ENCODE measurements at regions not wholly inside any gene's neighbourhood (a gene's known extent, or its start where the extent isn't known, plus 50 kb on each side); places are given as distances from the start of the nearest gene placed in this dataset.
A peak's percentile ranks its signal among the peaks of the same experiment; 100 is the strongest.

DNA sequence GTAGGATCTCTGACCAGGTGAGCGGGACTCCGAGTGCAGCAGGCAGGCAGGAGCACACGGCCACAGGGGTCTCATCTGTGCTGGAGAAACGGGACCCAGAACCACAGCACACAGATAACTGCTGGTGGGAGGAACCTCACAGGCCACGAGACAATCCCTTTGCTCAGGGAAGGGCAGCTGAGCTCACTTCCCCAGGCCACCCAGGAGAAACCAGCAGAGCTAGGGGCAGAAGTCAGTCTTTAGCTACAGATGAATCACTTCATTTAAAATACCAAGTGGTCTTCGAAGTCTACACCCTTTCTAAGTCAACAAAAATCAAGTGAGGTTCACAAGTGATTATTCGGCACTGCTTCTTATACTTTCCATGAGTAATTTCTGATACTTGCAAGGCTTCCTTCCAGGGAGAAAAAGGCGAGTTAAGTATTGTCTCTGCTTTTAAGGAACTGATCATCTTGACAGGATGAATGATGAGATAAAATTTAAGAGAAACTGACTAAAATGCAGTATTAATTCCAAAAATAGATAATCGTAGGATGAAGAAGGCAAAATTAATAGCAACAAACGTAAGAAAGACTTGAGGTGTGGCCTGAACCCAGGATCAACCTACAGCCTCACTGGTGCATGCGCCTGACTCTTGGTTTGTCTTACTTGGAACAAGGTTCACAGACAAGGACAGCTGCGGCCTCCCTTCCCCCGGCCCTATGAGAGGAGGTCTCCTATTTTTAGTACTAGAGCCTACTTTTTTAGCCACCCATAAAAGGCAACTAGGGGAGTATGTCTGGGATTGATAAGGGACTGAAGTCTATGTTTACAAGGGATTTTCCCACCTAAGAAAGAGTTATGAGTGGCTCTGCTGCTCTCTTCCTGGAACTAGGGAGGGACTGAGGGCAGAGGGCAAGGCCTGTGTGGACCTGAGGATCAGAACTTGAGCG lies 233.6 kb downstream of the TTLL2 start (continued):
- TF ChIP-seq, protein P1, sequence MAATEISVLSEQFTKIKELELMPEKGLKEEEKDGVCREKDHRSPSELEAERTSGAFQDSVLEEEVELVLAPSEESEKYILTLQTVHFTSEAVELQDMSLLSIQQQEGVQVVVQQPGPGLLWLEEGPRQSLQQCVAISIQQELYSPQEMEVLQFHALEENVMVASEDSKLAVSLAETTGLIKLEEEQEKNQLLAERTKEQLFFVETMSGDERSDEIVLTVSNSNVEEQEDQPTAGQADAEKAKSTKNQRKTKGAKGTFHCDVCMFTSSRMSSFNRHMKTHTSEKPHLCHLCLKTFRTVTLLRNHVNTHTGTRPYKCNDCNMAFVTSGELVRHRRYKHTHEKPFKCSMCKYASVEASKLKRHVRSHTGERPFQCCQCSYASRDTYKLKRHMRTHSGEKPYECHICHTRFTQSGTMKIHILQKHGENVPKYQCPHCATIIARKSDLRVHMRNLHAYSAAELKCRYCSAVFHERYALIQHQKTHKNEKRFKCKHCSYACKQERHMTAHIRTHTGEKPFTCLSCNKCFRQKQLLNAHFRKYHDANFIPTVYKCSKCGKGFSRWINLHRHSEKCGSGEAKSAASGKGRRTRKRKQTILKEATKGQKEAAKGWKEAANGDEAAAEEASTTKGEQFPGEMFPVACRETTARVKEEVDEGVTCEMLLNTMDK (IDR thresholded peaks at IDR 0.05; ENCODE audit: borderline replicate concordance, insufficient read depth, low read depth, low read length, poor library complexity, severe bottlenecking), result no peak
- TF ChIP-seq ARID1B (IDR thresholded peaks at IDR 0.05) (peak; percentile 61), GABPA (tag; conservative IDR thresholded peaks at IDR 0.05; ENCODE audit: low read depth) (peak; percentile 52), MYNN (IDR thresholded peaks at IDR 0.05) (no peak), MYNN (CRISPR knock-in tag; IDR thresholded peaks at IDR 0.05) (no peak), KAT8 (IDR thresholded peaks at IDR 0.05; ENCODE audit: low read depth) (no peak), DIDO1 (tag; IDR thresholded peaks at IDR 0.05; ENCODE audit: low read depth) (no peak), HDAC2 (IDR thresholded peaks at IDR 0.05) (no peak), NCOR1 (IDR thresholded peaks at IDR 0.05) (peak; percentile 64), SMAD2 (IDR thresholded peaks at IDR 0.05; ENCODE audit: low read depth, low read length) (no peak), MCM7 (IDR thresholded peaks at IDR 0.05) (no peak)
- TF ChIP-seq, protein P2, sequence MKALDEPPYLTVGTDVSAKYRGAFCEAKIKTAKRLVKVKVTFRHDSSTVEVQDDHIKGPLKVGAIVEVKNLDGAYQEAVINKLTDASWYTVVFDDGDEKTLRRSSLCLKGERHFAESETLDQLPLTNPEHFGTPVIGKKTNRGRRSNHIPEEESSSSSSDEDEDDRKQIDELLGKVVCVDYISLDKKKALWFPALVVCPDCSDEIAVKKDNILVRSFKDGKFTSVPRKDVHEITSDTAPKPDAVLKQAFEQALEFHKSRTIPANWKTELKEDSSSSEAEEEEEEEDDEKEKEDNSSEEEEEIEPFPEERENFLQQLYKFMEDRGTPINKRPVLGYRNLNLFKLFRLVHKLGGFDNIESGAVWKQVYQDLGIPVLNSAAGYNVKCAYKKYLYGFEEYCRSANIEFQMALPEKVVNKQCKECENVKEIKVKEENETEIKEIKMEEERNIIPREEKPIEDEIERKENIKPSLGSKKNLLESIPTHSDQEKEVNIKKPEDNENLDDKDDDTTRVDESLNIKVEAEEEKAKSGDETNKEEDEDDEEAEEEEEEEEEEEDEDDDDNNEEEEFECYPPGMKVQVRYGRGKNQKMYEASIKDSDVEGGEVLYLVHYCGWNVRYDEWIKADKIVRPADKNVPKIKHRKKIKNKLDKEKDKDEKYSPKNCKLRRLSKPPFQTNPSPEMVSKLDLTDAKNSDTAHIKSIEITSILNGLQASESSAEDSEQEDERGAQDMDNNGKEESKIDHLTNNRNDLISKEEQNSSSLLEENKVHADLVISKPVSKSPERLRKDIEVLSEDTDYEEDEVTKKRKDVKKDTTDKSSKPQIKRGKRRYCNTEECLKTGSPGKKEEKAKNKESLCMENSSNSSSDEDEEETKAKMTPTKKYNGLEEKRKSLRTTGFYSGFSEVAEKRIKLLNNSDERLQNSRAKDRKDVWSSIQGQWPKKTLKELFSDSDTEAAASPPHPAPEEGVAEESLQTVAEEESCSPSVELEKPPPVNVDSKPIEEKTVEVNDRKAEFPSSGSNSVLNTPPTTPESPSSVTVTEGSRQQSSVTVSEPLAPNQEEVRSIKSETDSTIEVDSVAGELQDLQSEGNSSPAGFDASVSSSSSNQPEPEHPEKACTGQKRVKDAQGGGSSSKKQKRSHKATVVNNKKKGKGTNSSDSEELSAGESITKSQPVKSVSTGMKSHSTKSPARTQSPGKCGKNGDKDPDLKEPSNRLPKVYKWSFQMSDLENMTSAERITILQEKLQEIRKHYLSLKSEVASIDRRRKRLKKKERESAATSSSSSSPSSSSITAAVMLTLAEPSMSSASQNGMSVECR (CRISPR knock-in tag; IDR thresholded peaks at IDR 0.05), result no peak
- TF ChIP-seq, protein P3, sequence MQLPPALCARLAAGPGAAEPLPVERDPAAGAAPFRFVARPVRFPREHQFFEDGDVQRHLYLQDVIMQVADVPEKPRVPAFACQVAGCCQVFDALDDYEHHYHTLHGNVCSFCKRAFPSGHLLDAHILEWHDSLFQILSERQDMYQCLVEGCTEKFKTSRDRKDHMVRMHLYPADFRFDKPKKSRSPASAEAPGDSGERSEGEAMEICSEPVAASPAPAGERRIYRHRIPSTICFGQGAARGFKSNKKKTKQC (CRISPR knock-in tag; IDR thresholded peaks at IDR 0.05), result no peak
- TF ChIP-seq, protein P4, sequence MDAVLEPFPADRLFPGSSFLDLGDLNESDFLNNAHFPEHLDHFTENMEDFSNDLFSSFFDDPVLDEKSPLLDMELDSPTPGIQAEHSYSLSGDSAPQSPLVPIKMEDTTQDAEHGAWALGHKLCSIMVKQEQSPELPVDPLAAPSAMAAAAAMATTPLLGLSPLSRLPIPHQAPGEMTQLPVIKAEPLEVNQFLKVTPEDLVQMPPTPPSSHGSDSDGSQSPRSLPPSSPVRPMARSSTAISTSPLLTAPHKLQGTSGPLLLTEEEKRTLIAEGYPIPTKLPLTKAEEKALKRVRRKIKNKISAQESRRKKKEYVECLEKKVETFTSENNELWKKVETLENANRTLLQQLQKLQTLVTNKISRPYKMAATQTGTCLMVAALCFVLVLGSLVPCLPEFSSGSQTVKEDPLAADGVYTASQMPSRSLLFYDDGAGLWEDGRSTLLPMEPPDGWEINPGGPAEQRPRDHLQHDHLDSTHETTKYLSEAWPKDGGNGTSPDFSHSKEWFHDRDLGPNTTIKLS (IDR thresholded peaks at IDR 0.05; ENCODE audit: borderline replicate concordance, low read depth), result no peak
- TF ChIP-seq, protein P5, sequence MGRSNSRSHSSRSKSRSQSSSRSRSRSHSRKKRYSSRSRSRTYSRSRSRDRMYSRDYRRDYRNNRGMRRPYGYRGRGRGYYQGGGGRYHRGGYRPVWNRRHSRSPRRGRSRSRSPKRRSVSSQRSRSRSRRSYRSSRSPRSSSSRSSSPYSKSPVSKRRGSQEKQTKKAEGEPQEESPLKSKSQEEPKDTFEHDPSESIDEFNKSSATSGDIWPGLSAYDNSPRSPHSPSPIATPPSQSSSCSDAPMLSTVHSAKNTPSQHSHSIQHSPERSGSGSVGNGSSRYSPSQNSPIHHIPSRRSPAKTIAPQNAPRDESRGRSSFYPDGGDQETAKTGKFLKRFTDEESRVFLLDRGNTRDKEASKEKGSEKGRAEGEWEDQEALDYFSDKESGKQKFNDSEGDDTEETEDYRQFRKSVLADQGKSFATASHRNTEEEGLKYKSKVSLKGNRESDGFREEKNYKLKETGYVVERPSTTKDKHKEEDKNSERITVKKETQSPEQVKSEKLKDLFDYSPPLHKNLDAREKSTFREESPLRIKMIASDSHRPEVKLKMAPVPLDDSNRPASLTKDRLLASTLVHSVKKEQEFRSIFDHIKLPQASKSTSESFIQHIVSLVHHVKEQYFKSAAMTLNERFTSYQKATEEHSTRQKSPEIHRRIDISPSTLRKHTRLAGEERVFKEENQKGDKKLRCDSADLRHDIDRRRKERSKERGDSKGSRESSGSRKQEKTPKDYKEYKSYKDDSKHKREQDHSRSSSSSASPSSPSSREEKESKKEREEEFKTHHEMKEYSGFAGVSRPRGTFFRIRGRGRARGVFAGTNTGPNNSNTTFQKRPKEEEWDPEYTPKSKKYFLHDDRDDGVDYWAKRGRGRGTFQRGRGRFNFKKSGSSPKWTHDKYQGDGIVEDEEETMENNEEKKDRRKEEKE (IDR thresholded peaks at IDR 0.05; ENCODE audit: borderline replicate concordance in 1 of 2, control insufficient read depth in 1 of 2, low read depth in 2 of 2, low read length in 1 of 2), result no peak
